KMS-11 (cell line): ENCODE measurements at regions not wholly inside any gene's neighbourhood (a gene's known extent, or its start where the extent isn't known, plus 50 kb on each side); places are given as distances from the start of the nearest gene placed in this dataset.

Source experiments
- H2AFZ ChIP-seq: fragments of 200-600 bp; sonication (generic); 2 replicates; pipeline ENCODE4 v1.6.1; 2016; ENCODE audit warnings: antibody characterized with exemption, mixed run types, low read depth
- H3K27ac ChIP-seq: fragments of 200-600 bp; sonication (generic); 2 replicates; pipeline ENCODE4 v1.6.1; 2016; ENCODE audit warnings: mild to moderate bottlenecking, mixed run types
- H3K27me3 ChIP-seq: fragments of 200-600 bp; sonication (generic); 2 replicates; pipeline ENCODE4 v1.6.1; 2017; ENCODE audit warnings: mild to moderate bottlenecking, low read depth, mixed run types, moderate library complexity; ENCODE audit not compliant: insufficient read depth
- H3K36me3 ChIP-seq: fragments of 200-600 bp; sonication (generic); 2 replicates; pipeline ENCODE4 v1.6.1; 2017; ENCODE audit warnings: mild to moderate bottlenecking, mixed run types; ENCODE audit not compliant: insufficient read depth
- H3K4me1 ChIP-seq: fragments of 200-600 bp; sonication (generic); 2 replicates; pipeline ENCODE4 v1.6.1; 2016; ENCODE audit warnings: mild to moderate bottlenecking, low read depth, mixed run types; ENCODE audit not compliant: poor library complexity, severe bottlenecking
- H3K4me2 ChIP-seq: fragments of 200-600 bp; sonication (generic); 2 replicates; pipeline ENCODE4 v1.7.0; 2016; ENCODE audit warnings: mild to moderate bottlenecking, mixed run types
- H3K4me3 ChIP-seq: fragments of 200-600 bp; sonication (generic); IDR thresholded peaks from 2 replicates; pipeline ENCODE4 v1.6.1; 2017; ENCODE audit warnings: low read depth, low read length, mixed read lengths; ENCODE audit not compliant: insufficient read depth
- H3K79me2 ChIP-seq: fragments of 200-600 bp; sonication (generic); 2 replicates; pipeline ENCODE4 v1.6.1; 2016; ENCODE audit warnings: low read depth, mixed run types; ENCODE audit not compliant: insufficient read depth
- H3K9ac ChIP-seq: fragments of 200-600 bp; sonication (generic); 2 replicates; pipeline ENCODE4 v1.6.1; 2016; ENCODE audit warnings: mild to moderate bottlenecking, mixed run types
- H4K20me1 ChIP-seq: fragments of 200-600 bp; sonication (generic); 2 replicates; pipeline ENCODE4 v1.6.1; 2016; ENCODE audit warnings: mild to moderate bottlenecking, mixed run types; ENCODE audit not compliant: insufficient read depth
- CTCF ChIP-seq: fragments of 200-600 bp; sonication (generic); conservative IDR thresholded peaks from 2 replicates; pipeline ENCODE4 v1.6.1; 2017; ENCODE audit warnings: low read depth, mild to moderate bottlenecking, antibody characterized with exemption, low read length, moderate library complexity, mixed read lengths

- Histone ChIP-seq H3K4me2 (no peak overlapping the region), H3K79me2 (no peaks in the 10 kb centered on the region), H4K20me1 (no peaks in the 10 kb centered on the region), H3K4me1 (no peaks in the 10 kb centered on the region), H3K9ac (no peak overlapping the region), H3K27ac (no peak overlapping the region), H3K4me3 (no peak overlapping the region), H3K36me3 (no peaks in the 10 kb centered on the region), H3K27me3 (no peaks in the 10 kb centered on the region), H2AFZ (no peak overlapping the region)
- no peak for TF ChIP-seq CTCF
Measured at GRCh38 chr6:40124924-40125323, 190.7 kb upstream of the MOCS1 start.

- H3K27me3 ChIP-seq = no peaks in the 10 kb centered on the region
- no peaks in the 10 kb centered on the region for H4K20me1 ChIP-seq
- no peaks in the 10 kb centered on the region for H3K36me3 ChIP-seq
- no peak overlapping the region for H3K4me2 ChIP-seq
- TF ChIP-seq CTCF = no peak
- H2AFZ ChIP-seq = no peak overlapping the region
- no peak overlapping the region for H3K4me3 ChIP-seq
- no peaks in the 10 kb centered on the region for H3K4me1 ChIP-seq
- no peaks in the 10 kb centered on the region for H3K79me2 ChIP-seq
- no peak overlapping the region for H3K9ac ChIP-seq
- H3K27ac ChIP-seq = no peak overlapping the region
Measured at GRCh38 chr6:40116832-40117231, 182.6 kb upstream of the MOCS1 start.

GRCh38 chr6:40112350-40112749 is 178.1 kb upstream of the MOCS1 start:
- Histone ChIP-seq H3K4me2 (no peak overlapping the region), H3K79me2 (no peaks in the 10 kb centered on the region), H3K9ac (no peak overlapping the region), H3K4me1 (no peaks in the 10 kb centered on the region), H4K20me1 (no peaks in the 10 kb centered on the region), H3K4me3 (no peak overlapping the region), H3K27me3 (no peaks in the 10 kb centered on the region), H3K36me3 (no peaks in the 10 kb centered on the region), H3K27ac (no peak overlapping the region), H2AFZ (no peak overlapping the region)
- no peak for TF ChIP-seq CTCF

GRCh38 chr6:40108736-40109135 is 174.5 kb upstream of the MOCS1 start:
- Histone ChIP-seq H3K4me1 (no peaks in the 10 kb centered on the region), H3K4me2 (no peak overlapping the region), H3K36me3 (no peaks in the 10 kb centered on the region), H3K27ac (no peak overlapping the region), H3K27me3 (no peaks in the 10 kb centered on the region), H2AFZ (no peak overlapping the region), H3K79me2 (no peaks in the 10 kb centered on the region), H3K9ac (no peak overlapping the region), H4K20me1 (no peaks in the 10 kb centered on the region), H3K4me3 (no peak overlapping the region)
- no peak for TF ChIP-seq CTCF

GRCh38 chr6:40106840-40107239 is 172.6 kb upstream of the MOCS1 start:
- no peak overlapping the region for H3K4me2 ChIP-seq
- H3K36me3 ChIP-seq = no peaks in the 10 kb centered on the region
- no peaks in the 10 kb centered on the region for H3K4me1 ChIP-seq
- no peak overlapping the region for H3K27ac ChIP-seq
- no peaks in the 10 kb centered on the region for H3K79me2 ChIP-seq
- H3K27me3 ChIP-seq = no peaks in the 10 kb centered on the region
- no peaks in the 10 kb centered on the region for H4K20me1 ChIP-seq
- TF ChIP-seq CTCF = no peak
- H3K9ac ChIP-seq = no peak overlapping the region
- H2AFZ ChIP-seq = no peak overlapping the region
- H3K4me3 ChIP-seq = no peak overlapping the region
